HUES48 (cell line): ENCODE measurements at regions not wholly inside any gene's neighbourhood (a gene's known extent, or its start where the extent isn't known, plus 50 kb on each side); places are given as distances from the start of the nearest gene placed in this dataset.

Experiments
- H3K27ac ChIP-seq: one replicate; pipeline ENCODE4 v1.7.0; 2013; ENCODE audit warnings: low read depth, low read length, inconsistent platforms
- H3K27me3 ChIP-seq: 2 replicates; pipeline ENCODE4 v1.6.1; 2013; ENCODE audit warnings: mild to moderate bottlenecking, low read length; ENCODE audit not compliant: control insufficient read depth, insufficient read depth
- H3K36me3 ChIP-seq: 2 replicates; pipeline ENCODE4 v1.6.1; 2013; ENCODE audit warnings: low read length; ENCODE audit not compliant: control insufficient read depth, insufficient read depth
- H3K4me1 ChIP-seq: 2 replicates; pipeline ENCODE4 v1.6.1; 2013; ENCODE audit warnings: mild to moderate bottlenecking, low read length; ENCODE audit not compliant: control insufficient read depth, insufficient read depth
- H3K4me3 ChIP-seq: 2 replicates; pipeline ENCODE4 v1.5.1; 2013; ENCODE audit warnings: mild to moderate bottlenecking, low read depth, low read length
- H3K9ac ChIP-seq: 2 replicates; pipeline ENCODE4 v1.6.1; 2013; ENCODE audit warnings: mild to moderate bottlenecking, low read depth, low read length, moderate library complexity
- H3K9me3 ChIP-seq: 2 replicates; pipeline ENCODE4 v1.6.1; 2013; ENCODE audit warnings: low read length; ENCODE audit not compliant: control insufficient read depth, insufficient read depth

DNA sequence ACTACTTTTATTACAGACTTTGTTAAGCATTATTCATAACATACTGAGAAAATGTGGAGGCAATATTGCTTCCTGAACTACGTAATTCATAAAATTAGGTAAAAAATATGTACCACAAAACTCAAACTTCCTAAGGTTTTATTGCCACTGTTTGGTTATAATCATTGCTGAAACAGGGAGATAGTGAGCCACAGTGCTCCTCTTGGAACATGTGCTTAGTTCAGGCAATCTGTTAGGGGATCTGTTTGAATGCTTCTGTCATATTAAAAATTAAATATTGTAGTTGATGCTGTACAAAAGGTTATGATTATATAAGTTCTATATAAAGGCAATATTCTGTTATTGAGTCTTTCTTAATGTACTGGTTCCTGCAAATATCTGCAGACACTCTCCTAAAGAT lies 480.7 kb downstream of the GRXCR1 start:
- Histone ChIP-seq H3K9ac (no peak overlapping the region), H3K27me3 (no peaks in the 10 kb centered on the region), H3K27ac (no peak overlapping the region), H3K4me1 (peaks cover 5% of the 10 kb centered on the region; the same call in 1 of the 2 replicates), H3K9me3 (no peaks in the 10 kb centered on the region), H3K4me3 (no peak overlapping the region), H3K36me3 (no peaks in the 10 kb centered on the region)

DNA sequence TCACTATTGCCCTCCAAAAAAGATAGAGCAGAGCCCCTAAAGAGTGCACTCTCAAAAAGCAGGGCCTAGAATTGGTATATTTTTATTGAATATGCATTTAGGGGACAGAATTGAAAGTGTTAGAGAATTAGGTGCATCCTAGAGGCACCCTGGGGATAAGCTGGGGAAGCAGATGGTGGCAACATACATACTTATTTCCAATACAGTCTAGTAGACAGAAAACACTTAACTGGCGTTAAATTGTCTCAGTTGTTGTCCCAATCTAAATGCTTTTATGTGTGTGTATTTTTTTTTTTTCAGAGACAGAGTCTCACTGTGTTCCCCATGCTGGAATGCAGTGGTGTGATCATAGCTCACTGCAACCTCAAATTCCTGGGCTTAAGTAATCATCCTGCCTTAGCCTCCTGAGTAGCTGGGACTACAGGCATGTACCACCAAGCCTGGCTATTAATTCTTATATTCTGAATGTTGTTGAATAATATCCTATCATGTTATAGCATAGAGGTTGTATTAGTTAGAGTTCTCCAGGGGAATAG lies 481.8 kb downstream of the GRXCR1 start:
- H3K36me3 ChIP-seq: no peaks in the 10 kb centered on the region
- no peaks in the 10 kb centered on the region for H3K27me3 ChIP-seq
- peaks cover 2% of the 10 kb centered on the region; the same call in 1 of the 2 replicates for H3K4me1 ChIP-seq
- no peak overlapping the region for H3K9ac ChIP-seq
- no peak overlapping the region for H3K27ac ChIP-seq
- H3K4me3 ChIP-seq: no peak overlapping the region
- H3K9me3 ChIP-seq: no peaks in the 10 kb centered on the region

DNA sequence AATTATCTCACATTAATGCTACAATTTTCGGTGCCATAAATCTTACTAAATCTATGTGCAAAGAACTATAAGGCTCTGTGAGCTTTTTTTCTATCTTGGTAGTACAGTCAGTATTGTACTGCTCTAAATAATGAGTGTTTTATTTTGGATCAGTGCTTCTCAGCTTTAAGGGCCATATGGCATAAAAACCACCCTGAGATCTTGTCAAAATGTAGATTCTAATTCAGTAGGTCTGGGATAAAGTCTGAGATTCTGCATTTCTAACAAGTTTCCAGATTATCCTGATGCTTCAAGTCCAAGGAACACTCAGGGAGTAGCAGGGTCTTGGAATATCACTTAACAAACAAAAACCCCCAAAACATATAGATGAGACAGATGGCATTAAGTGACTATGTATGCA lies 486.5 kb downstream of the GRXCR1 start:
- Histone ChIP-seq H3K9ac (no peak overlapping the region), H3K9me3 (no peaks in the 10 kb centered on the region), H3K4me3 (no peak overlapping the region), H3K27me3 (no peaks in the 10 kb centered on the region), H3K36me3 (no peaks in the 10 kb centered on the region), H3K4me1 (peaks cover 10% of the 10 kb centered on the region), H3K27ac (no peak overlapping the region)

DNA sequence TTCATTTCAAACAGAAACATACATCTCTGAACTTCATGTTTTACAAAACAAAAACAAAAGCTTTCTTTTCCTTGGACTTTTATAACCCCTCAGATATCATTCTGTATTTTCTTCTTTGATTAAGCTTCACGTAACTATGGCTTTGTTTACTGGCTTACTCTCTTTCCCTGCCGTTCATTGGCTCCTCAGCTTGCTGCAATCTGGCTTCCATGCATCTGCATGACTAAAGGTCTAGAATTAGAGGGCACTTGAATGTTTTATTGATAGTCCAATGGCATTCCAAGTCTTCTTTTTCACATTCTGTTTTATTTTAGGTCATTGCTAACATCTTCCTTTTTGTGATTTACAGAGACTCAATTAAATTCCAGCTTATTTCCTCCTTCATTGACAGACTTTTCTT lies 487.6 kb downstream of the GRXCR1 start:
- H3K4me3 ChIP-seq: 0 out of 2 replicates have a peak overlapping the region, but pooled peaks have one; percentile 11
- no peak overlapping the region for H3K27ac ChIP-seq
- H3K4me1 ChIP-seq: peaks cover 10% of the 10 kb centered on the region
- no peaks in the 10 kb centered on the region for H3K9me3 ChIP-seq
- no peaks in the 10 kb centered on the region for H3K27me3 ChIP-seq
- no peaks in the 10 kb centered on the region for H3K36me3 ChIP-seq
- H3K9ac ChIP-seq: no peak overlapping the region

DNA sequence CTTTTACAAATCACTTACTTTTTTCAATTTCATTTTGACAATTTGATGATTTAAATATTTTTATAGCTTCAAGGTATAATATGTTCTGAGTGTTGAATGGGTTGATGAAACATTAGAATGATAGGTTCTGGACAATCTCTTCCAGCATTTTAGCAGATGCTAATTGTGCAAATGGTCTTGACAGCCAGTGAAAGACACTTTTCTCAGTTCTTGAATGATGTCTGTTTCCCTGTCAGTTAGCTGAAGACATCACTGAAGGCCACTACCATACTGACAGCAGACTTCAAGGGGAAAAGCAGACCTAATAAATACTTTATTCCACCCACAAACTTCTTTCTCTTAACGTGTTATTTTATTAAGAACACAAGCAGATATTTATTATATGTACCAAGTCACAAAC lies 498.6 kb downstream of the GRXCR1 start:
- Histone ChIP-seq H3K9ac (no peak overlapping the region), H3K4me3 (no peak overlapping the region), H3K27ac (no peak overlapping the region), H3K36me3 (no peaks in the 10 kb centered on the region), H3K9me3 (no peaks in the 10 kb centered on the region), H3K27me3 (no peaks in the 10 kb centered on the region), H3K4me1 (no peaks in the 10 kb centered on the region)

DNA sequence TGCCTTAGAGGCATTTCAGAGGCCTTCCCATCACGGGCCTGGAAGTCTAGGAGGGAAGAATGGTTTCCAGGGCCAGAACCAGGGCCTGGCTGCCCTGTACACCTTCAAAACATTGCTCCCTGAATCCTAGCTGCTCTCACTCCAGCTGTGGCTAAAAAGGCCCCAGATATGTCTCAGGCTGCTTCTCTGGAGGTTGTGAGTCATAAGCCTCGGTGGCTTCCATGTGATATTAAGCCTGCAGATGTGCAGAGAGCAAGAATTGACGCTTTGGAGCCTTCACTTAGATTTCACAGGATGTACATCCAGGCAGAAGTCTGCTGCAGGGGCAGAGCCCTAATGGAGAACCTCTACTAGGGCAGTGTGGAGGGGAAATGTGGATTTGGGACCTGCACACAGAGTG lies 502.5 kb downstream of the GRXCR1 start:
- Histone ChIP-seq H3K9me3 (no peaks in the 10 kb centered on the region), H3K36me3 (no peaks in the 10 kb centered on the region), H3K27ac (no peak overlapping the region), H3K4me1 (no peaks in the 10 kb centered on the region), H3K9ac (no peak overlapping the region), H3K4me3 (no peak overlapping the region), H3K27me3 (no peaks in the 10 kb centered on the region)

DNA sequence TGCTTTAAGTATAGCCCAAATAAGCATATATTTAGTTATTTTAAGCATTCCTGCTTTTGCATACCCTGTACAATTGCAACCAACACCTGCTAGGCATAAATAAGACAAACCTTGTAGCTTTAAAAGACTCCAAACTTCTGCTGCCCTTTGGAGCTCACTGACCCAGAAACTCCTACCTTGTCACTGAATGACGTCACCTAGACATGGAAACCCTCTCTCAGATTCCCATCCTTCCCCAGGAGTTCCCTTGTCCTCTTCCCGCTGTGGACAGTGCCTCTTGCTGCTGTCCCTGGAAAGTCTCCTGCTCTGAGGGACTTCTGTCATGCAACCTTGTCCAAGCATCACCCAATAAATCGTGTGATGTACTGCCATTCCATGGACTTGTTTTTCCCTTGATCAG lies 507.2 kb downstream of the GRXCR1 start:
- Histone ChIP-seq H3K4me1 (no peaks in the 10 kb centered on the region), H3K27me3 (no peaks in the 10 kb centered on the region), H3K9me3 (no peaks in the 10 kb centered on the region), H3K4me3 (no peak overlapping the region), H3K27ac (no peak overlapping the region), H3K9ac (no peak overlapping the region), H3K36me3 (no peaks in the 10 kb centered on the region)

DNA sequence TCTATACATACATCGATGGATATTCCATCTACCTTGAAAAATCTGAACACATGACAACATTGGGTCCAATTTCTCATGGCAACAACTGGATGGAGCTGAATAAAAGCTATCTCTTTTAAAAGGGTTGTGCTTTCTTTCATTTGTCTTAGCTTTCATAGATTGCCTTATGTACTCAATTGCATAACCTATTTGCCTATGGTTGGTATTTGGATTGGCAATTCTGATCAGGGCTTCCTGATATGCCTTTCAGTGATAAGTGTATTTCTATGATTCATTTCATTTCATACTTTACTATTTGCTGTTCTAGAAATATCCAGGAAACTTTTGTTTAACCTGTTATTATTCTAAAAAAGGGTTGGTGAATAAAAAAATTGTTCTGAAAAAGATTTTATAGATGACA lies 509.9 kb downstream of the GRXCR1 start:
- Histone ChIP-seq H3K27ac (no peak overlapping the region), H3K27me3 (no peaks in the 10 kb centered on the region), H3K9ac (no peak overlapping the region), H3K36me3 (no peaks in the 10 kb centered on the region), H3K9me3 (peaks cover 14% of the 10 kb centered on the region), H3K4me1 (no peaks in the 10 kb centered on the region), H3K4me3 (no peak overlapping the region)

DNA sequence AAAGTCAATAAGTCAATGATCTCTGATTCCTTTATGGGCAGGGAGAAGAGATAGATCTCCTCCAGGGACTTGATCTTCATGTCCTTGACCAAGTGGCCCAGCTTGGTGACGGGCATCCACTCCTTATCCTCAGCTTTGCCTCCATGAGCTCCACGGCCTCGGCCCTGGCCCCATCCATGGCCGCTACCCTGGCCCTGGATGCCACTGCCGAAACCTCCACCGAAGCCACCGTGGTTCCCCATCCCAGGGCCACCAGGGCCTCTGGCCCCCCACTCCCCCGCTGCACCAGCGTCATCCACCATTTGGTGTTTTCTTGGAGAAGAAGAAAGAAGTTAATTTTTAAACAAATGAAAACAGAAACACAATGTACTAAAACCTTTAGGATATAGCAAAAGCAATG lies 518.1 kb downstream of the GRXCR1 start:
- Histone ChIP-seq H3K36me3 (no peaks in the 10 kb centered on the region), H3K4me1 (no peaks in the 10 kb centered on the region), H3K9ac (no peak overlapping the region), H3K9me3 (peaks cover 25% of the 10 kb centered on the region), H3K27me3 (no peaks in the 10 kb centered on the region), H3K4me3 (no peak overlapping the region), H3K27ac (no peak overlapping the region)

DNA sequence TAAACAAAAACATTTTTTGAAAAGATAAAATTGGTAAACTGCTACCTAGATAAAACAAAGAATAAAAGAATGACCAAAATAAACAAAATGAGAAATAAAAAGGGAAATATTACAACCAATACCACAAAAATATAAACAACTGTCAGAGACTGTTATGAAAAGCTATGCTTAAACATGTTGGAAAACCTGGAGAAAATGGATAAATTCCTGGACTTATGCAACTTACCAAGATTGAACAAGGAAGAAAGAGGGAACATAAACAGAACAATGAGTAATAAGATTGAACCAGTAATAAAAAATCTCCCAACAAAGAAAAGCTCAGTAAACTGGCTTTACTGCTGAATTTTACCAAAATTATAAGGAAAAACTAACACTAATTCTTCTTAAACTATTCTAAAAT lies 518.7 kb downstream of the GRXCR1 start:
- H3K9me3 ChIP-seq: peaks cover 22% of the 10 kb centered on the region
- H3K4me3 ChIP-seq: no peak overlapping the region
- no peaks in the 10 kb centered on the region for H3K36me3 ChIP-seq
- H3K4me1 ChIP-seq: no peaks in the 10 kb centered on the region
- no peak overlapping the region for H3K27ac ChIP-seq
- H3K27me3 ChIP-seq: no peaks in the 10 kb centered on the region
- no peak overlapping the region for H3K9ac ChIP-seq

DNA sequence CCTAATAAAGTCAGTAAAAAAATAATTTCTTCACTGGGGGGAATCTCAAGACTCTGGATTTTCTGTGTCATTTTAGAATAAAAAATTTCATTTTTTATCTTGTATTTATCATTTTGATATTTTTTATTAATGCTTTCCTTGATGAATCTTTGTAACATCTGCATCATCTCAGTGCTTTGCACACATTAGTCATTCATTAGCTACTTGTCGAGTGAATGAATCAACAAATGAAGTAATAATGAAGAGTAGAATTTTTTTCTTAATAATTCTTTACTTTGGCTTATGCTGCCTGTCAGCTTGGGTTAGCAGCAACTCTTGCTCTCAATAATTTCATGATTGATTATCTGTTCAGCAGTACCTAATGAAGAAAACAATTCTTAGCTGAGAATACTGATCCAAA lies 530.8 kb downstream of the GRXCR1 start:
- Histone ChIP-seq H3K36me3 (no peaks in the 10 kb centered on the region), H3K27me3 (no peaks in the 10 kb centered on the region), H3K4me1 (no peaks in the 10 kb centered on the region), H3K27ac (no peak overlapping the region), H3K9ac (no peak overlapping the region), H3K9me3 (peaks cover 9% of the 10 kb centered on the region; the same call in 1 of the 2 replicates), H3K4me3 (no peak overlapping the region)

DNA sequence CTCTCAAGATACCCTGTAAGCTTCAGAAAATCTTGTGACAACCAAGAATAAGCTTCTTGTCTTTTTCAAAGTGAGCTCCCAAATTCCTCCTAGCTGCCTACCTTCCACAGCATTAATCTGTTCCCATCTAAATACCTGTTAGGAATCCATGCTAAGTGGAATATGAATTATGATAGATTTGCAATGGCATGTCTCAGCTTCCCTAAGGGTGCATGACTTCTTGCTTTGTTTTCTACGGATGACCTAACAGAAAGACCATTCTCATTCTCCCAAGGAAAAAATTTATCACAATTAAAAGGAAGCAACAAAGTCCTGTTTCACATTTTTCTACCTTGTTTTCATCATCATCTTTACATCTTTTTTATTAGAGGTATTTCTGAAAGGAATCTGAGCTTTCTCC lies 532.7 kb downstream of the GRXCR1 start:
- Histone ChIP-seq H3K9ac (no peak overlapping the region), H3K4me3 (no peak overlapping the region), H3K4me1 (no peaks in the 10 kb centered on the region), H3K27ac (no peak overlapping the region), H3K36me3 (no peaks in the 10 kb centered on the region), H3K27me3 (no peaks in the 10 kb centered on the region), H3K9me3 (no peaks in the 10 kb centered on the region; the same call in 1 of the 2 replicates)
